NCI-H2227 (cell line): ENCODE measurements at regions not wholly inside any gene's neighbourhood (a gene's known extent, or its start where the extent isn't known, plus 50 kb on each side); places are given as distances from the start of the nearest gene placed in this dataset.
"Not testable (repeated sequence)": the region's sequence is repeated elsewhere in the genome, so short reads cannot be mapped to it uniquely, and the experiment has no call there.

Source experiments
- DNase-seq: peaks from one replicate; lab custom pipeline; 2025; ENCODE audit not compliant: unreplicated experiment; lab: John Stamatoyannopoulos, UW

- DNase-seq: no peak
These were observed 731.5 kb downstream of the SLITRK1 start for GRCh38 chr13:83150616-83151307.

GRCh38 chr13:83136660-83137059 lies 745.6 kb downstream of the SLITRK1 start:
- DNase-seq: no peak

- no peak for DNase-seq
These were observed 756.5 kb downstream of the SLITRK1 start for GRCh38 chr13:83125791-83126190.

- no peak for DNase-seq
These were observed 760.4 kb downstream of the SLITRK1 start for GRCh38 chr13:83121896-83122295.

GRCh38 chr13:83117046-83117445 lies 765.2 kb downstream of the SLITRK1 start:
- no peak for DNase-seq

GRCh38 chr13:83101574-83102247 lies 780.6 kb downstream of the SLITRK1 start:
- DNase-seq: not testable (repeated sequence)

GRCh38 chr13:83100237-83100636 lies 782.0 kb downstream of the SLITRK1 start:
- DNase-seq: no peak

- DNase-seq: no peak
These were observed 793.4 kb downstream of the SLITRK1 start for GRCh38 chr13:83088858-83089257.

GRCh38 chr13:83086948-83087347 lies 795.3 kb downstream of the SLITRK1 start:
- no peak for DNase-seq

GRCh38 chr13:83086088-83086487 lies 796.2 kb downstream of the SLITRK1 start:
- no peak for DNase-seq

GRCh38 chr13:83085186-83085900 lies 796.9 kb downstream of the SLITRK1 start:
- DNase-seq: no peak

GRCh38 chr13:83077499-83077898 lies 804.8 kb downstream of the SLITRK1 start:
- no peak for DNase-seq

- not testable (repeated sequence) for DNase-seq
These were observed 808.3 kb downstream of the SLITRK1 start for GRCh38 chr13:83073930-83074329.

GRCh38 chr13:83065108-83065507 lies 817.2 kb downstream of the SLITRK1 start:
- DNase-seq: no peak

- no peak for DNase-seq
These were observed 825.2 kb downstream of the SLITRK1 start for GRCh38 chr13:83057119-83057518.

- no peak for DNase-seq
These were observed 826.0 kb downstream of the SLITRK1 start for GRCh38 chr13:83056269-83056668.

- no peak for DNase-seq
These were observed 833.9 kb downstream of the SLITRK1 start for GRCh38 chr13:83048419-83048818.

GRCh38 chr13:83024955-83025594 lies 857.2 kb downstream of the SLITRK1 start:
- no peak for DNase-seq

GRCh38 chr13:83024232-83024631 lies 858.0 kb downstream of the SLITRK1 start:
- no peak for DNase-seq

- DNase-seq: no peak
These were observed 862.3 kb downstream of the SLITRK1 start for GRCh38 chr13:83019986-83020385.

GRCh38 chr13:83009987-83010386 lies 872.3 kb downstream of the SLITRK1 start:
- DNase-seq: no peak
